Stimulated activated CD4-positive, alpha-beta T cell treated with anti-CD3 and anti-CD28 coated beads, Interleukin-12 subunit alpha, Interleukin-12 subunit beta, amount 100 ng/mL, for 4 hours (primary cell): ENCODE measurements at regions not wholly inside any gene's neighbourhood (a gene's known extent, or its start where the extent isn't known, plus 50 kb on each side); places are given as distances from the start of the nearest gene placed in this dataset.
A peak's percentile ranks its signal among the peaks of the same experiment; 100 is the strongest.

ENCODE experiments used
- DNase-seq: peaks from one replicate; pipeline ENCODE4 v3.0.0-alpha.2; 2020

DNA sequence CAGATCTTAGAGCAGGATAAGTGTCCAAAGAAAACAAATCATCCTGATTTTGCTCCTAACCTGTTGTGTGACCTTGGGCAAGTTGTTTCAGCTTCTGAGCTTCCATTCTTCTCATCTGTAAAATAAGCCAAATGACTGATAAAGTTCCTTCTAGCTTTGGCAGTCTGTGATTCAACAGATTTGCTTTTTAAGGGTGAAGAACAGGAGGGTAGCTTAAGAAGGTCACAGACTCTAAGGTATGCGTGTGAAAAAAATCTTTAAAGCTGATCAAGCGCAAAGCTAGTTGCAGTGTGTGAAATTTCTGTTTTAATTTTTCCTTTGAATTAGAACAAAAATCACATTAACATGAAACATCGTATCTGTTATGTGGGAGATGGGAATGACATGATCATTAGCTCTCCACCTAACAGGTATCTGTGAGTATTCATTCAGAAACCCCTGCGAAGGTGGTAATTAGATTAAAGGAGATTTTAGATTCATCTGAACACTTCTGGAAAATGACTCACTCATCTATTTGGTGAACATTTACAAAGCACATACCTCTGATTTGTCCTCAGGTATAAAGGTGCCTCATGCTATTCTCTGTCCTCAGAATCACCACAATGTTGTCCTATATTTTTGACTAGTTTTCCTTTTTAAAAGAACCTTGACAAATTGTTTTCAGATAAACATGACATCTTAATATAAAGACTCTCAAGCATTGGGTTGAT, 131.9 kb upstream of the CPM start:
- no peak for DNase-seq

DNA sequence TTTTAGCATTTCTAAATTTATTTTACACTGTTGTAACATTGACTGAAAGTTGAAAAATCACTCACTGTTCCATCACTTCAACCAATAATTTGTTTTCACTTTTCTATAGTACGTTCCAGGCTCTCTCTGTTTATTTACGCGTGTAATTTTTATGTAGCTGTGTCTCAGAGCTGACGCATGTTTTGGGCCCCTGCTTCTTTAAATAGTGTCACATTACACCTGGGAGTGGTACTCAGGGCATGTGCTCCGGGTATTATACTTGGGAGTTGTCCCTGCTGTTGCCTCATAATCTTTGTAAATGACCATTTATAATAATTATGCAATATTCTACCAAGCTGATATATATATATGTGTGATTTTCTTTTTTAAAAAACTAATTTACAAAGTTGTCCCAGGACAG, 132.8 kb upstream of the CPM start:
- no peak for DNase-seq

DNA sequence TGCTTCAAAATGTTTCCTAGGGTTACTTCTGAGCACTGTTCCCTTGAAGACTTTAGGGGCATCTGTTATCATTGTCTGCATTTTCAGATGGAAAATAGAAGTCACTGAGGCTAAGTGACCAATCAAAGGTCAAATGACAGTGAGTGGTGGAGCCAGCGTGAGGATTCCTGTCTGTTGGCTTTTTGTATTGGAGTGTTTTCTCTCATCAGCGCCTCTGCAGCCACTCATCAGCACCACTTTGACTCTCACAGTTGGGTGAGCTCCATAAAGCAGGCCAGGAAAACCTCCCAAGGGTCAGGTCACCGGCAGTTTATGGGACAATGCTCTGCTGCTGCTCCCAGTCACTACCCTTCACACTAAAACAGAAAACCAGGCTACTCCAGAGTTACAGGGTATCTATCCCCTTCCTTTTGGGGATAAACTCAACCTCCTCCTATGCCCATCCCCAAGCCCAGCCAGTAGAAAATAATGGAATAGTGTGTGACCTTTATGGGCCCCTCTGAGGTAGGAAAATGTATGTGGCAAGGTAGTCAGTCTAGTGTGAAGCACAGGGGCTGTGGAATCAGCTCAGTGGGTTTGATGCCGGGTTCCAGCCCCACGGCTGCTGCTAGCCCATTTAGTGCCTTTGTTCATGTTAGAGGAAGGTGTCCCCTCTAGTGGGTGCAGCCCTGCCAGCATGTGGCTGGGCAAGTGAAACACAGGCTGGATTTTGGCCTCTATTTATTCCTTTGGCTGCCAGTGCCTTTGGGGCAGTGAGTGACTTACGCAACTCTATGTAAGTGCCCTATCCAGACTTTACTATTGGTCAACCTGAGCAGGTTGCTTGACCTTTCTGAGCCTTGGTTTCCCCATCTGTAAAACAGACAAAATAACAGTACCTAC, 133.8 kb upstream of the CPM start:
- no peak for DNase-seq

DNA sequence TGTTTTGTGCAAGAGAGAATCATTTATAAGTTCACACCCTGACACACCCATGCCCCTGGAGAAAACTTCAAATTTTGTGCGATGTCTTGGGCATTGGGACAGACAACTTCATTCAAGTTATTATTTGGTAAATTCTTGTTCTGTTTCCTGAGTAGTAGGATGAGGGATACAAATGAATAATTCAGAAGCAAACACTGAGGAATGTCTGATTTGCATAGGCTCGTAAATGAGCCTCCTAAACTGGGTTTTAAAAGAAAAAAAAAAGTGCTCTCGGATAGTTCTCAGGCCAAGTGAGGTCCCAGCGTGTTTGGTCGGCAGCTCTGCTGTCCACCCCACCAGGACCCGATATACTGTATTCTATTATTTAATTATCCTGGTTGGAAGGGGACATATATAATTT, 134.7 kb upstream of the CPM start:
- DNase-seq = no peak

DNA sequence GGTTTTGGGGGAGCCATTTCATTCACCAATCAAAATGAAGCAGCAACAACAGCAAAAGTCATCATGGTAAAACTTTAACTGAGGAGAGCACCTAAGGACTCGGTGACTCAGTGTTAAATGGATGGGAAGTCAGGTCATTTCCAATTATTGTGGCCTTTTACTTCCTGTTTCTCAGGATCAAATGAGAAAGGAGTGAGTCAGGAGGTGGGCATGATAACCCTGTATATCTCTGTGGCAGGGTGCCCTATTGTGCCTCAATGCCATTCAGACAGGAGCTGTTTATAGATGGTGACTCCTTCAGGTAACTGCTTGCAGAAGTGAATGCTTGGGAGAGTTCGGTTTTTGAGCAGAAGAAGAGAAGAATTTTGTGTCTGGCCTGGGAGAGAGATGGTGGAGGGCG, 135.5 kb upstream of the CPM start:
- no peak for DNase-seq

DNA sequence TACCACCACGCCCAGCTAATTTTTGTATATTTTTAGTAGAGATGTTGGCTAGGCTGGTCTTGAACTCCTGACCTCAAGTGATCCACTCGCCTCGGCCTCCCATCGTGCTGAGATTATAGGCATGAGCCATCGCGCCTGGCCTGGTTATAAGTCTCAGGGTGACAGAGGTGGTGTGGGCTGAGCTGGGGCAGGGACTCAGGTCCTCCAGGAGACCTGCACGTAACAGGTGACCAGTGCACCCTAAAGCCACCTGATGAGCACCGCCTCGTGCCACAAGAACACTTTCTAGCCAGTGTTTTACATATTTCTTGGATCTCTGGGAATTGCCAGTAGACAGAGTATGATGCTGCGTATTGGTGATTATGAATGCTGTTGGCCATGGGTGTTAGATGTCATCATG, 136.5 kb upstream of the CPM start:
- DNase-seq = no peak

DNA sequence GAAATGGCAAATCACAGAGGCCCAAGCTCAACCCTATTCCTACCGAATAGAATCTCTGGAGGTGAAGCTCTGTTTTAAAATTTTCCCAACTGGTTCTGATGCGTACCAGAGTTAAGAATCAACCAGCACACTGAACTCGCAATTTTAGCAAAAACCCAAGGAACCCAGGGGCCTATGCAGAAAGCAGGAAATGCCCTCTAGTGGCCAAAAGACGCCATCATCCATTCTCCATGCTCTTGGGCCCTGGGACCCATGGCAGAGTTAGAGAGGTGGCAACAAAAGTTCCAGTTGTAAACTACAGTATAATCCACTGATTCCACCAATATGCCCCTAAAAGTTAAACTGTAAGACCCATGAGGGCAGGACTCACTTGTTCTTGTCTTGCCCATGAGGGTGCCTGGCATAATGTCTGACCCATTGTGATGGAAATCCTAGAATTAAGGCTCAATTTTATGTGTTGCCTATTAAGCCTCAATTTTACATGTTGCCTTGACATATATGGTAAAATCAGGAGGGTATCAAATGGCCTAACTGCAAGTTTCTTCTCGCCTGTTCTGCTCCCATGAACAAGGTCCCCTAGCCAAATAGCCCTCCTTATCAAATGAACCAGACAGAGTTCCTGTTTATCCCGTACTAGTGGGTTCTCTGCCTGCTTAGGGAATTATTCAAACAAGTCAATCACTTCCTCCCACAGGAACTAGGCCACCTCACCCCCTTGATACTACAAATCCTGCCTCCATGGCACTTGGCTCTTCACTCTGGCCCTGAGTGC, 137.5 kb upstream of the CPM start:
- DNase-seq = peak; percentile 57

DNA sequence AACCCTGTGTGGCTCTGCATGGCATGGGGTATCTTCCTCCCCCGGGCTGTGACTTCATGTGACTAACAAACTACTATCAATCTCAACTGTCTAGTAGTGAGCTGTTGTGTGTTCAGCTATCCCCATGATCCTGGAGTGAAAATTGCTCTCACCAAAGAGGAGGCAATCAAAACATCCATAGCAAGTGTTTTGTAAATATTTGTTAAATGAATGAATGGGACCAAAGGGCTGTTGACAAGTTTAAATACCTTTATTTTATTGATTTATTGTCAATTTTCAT, 138.1 kb upstream of the CPM start:
- DNase-seq = no peak

DNA sequence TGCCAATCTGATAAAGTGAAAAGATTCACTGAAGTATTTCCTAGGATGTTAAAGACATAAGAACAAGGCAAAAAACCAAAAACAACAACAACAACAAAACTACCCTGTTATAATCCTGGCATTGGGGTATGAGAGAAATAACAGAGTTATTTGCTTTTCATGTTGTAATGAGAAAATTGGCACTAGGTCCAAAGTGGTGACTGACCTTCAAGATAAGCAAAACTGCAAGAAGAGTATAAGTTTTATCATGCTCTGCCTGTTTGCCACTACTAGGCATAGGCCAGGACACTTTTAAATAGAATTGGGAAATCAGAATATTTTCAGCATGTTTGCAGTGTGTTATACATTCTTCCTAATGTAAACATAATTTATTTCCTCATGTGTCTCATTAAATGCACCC, 140.1 kb upstream of the CPM start:
- no peak for DNase-seq

DNA sequence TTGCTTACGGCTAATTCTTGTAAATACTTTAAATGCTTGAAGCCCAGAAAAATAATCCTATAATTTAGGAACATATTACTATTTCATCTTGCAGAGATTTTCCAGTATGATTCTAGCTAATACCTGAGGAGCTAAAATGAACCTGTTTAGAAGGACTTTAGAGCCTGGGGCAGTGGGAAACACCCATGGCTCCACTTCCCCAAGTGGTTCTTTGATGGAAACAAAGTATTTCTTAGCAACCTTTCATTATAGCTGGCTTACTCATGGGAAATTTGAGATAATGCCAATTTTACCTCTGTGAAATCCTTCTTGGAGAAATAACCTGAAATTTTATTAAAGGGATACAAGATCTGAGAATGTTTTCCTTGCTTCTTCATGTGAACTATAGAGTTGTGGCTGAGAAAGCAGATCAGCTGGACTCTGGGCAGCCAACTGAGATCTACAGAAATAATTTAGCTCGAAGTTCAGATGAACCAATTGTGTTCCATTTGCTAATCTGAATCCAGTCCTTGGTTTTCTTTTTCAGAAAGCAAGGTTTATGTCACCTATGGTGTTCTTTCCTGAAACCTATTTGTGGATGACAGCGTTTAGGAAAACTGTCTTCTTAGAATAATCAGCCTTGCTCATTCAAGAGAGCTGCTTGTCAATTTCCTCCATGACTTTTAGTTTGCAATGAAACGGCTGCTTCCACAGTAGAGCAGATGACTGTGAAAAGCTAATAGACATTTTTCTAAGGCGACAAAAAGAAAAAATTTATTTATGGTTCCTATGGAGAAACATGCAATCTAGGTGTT, 141.8 kb upstream of the CPM start:
- no peak for DNase-seq

DNA sequence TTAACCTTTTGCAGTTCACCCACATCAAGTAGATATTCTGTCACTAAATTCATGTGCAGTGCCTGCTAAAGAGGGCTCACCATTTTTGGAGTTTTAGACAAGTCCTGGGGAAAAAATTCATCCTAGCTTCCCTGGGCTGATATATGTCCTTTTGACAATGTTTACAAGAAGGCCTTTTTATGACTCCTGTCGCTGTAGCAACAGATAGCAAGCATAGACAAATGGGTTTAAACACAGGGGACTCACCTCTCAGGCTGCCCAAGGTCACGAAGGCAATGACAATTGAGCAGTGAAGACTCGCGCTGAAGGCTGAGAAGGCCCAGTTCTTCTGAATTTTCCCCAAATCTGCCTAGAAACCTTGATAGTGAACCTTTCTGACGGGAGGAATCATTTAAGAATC, 150.7 kb upstream of the CPM start:
- no peak for DNase-seq

DNA sequence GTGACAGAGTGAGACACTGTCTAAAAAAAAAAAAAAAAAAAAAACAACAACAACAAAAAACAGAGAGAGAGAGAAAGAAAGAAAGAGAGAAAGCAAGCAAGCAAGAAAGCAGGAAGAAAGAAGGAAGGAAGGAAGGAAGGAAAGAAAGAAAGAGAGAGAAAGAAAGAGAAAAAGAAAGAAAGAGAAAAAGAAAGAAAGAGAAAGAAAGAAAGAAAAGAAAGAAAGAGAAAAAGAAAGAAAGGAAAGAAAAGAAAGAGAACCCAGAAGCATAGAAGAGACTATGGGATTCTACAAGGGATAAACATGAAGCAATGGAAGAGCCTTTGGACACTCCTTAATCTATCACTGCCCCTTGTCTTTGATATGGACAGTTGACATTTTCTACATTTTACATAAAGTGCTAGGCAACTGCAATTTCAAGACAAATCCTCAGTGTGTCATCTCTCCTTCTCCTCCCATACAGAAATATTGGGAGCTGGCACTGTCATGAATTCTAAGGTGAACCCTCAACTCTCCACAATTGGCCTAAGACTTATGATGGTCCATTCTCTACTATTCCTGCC, 151.9 kb upstream of the CPM start:
- DNase-seq = no peak

DNA sequence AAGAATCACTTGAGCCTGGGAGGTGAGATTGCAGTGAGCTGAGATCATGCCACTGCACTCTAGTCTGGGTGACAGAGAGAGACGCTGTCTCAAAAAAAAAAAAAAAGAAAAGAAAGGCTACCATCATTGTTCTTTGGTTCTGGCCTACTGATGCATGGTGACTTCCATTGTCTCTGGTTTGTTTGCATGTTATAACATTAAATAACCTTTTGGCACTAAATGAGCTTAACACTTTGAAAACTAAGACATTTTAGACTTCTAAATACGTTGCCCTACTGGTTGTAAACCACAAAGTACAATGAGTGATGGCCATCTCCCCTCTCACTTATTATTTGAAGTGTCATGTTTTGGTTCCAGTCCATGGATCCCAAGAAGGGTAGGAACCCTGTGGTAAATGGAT, 152.9 kb upstream of the CPM start:
- DNase-seq = no peak

DNA sequence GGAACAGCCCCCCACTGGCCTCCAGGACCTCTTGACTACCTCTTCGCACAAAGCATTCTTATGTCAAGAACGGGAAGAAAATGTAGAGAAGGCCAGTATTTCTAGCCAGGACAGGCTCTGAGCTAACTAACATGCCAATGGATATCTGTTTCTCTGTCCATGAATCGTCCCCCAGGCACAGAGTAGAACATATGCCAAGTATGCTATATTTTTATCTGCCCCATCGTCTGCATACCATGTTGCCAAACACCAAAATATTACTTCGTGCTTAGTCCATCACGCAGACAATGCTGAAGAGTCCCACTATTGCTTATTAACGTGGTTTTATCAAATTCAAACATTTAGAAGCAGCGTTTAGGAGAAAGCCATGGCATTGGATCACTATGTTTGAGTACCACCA, 151.4 kb upstream of the CPSF6 start:
- no peak for DNase-seq

DNA sequence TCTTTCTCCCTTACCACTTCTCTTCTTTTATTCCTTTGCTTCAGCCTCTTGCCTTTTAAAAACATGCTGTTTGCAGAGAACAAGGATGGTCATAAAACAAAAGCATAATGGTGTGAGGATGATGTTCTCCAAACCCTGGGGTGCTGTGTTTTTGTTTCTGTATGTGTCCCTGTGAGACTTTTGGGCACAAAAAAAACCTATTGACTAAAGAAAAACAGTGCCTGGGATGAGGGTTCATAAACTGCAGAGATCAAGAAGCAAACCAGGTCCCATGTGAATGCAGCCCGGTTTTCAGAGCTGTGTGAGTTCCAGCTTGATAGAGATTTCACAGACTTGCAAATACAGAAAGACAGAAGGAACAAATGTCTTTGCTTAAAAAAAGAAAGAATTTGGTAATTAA, 148.6 kb upstream of the CPSF6 start:
- DNase-seq = no peak

DNA sequence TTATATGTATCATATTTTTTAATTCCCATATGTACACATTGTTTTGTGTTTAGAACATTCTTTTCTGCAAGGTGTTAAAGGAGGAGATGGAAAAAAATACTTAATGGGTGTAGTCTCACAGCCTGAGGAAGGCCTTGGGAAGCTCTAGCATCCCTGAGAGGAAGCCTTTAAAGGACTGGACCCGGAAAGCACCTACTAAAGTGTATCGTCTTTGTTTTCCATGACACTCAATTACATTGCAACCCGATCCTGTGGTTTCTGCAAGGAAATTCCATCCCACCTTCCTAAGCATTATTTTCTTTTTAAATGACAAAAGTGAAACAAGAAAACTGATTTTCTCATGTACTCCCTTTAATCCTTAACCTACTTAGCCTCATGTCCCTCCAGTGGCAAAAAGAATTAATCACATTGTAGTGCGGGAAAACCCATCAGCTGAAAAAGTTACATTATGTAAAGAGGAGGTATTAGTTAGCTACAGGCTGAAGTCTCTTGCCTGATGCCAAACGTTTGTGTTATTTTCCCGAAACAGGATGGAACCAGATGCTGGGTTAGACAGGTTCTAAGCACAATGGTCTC, 147.8 kb upstream of the CPSF6 start:
- DNase-seq = no peak

DNA sequence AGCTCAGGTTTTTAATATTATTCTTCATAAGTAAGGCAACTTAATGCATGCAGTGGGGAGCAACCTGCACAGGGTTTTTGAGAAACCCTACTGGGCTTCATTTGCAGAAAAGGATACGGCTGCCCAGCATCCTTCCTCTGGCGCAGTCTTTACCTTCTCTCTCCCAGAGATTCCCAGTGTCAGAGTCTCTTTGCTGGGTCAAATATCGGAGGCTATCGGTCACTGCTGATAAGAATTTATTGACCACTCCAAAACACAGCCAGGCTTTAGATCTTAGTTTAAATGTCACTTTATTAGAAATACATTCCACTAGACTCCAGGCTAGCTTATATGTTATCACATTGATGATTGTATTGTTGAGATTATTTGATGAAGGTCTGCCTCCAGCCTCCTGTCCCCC, 147.2 kb upstream of the CPSF6 start:
- no peak for DNase-seq

DNA sequence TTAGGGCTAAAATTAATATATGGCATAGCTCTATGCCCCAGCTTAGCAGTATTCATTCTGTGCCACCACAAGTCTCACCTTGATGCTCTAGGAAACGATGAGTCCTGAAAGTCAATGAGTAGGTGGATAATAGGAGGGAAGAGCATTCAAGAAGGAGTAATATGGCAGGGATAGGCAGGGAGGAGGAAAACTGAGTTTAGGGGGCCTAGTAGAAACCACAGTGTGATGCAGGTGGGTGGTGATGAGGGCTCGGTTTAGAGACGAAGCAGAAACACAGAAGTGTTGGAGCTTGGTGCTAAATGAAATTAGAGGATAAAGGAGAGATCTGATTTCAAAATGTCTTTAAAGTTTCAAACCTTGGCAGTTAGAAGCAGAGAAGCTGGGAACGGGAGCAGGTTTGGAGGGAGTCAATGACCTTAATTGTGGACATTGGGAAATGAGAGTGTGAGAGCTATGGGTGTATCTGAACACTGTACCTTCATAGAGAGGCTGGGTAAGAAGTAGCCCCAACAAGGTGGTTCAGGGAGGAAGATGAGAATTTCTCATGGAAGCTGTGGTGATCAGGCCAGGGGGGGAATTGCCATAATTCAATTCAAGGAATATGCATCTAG, 144.7 kb upstream of the CPSF6 start:
- no peak for DNase-seq

DNA sequence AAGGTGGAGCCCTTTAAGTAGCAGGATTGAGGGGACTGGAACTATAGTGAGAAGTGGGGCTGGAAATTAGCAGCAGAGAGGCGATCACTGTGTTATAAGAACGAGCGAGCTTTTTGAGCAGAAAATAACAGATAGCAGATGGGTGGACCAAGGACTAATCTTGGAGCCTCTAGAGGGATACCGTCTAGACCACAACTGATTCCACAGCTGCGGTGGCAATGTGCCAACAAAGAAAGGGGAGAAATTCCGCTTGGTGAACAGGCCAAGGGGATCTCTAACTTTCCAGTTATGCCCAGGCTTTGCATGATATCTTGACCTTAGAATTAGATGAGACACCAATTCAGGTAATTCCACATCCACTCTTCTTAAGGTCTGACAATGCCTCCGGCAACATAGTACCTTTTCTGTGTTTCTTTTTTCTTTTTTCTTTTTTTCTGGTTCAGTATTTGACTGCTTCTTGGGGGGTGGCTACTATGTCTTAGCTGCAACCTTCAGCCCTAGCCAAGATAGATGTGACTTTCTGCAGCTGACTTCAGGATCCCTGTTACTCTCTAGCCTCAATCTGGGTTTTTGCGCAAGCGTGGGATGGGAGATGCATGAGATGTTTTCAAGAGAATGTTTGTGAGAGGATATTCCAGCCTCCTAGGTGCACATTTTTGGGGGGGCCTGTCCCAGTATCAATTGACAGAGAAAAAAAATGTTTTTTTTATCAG, 143.4 kb upstream of the CPSF6 start:
- no peak for DNase-seq

DNA sequence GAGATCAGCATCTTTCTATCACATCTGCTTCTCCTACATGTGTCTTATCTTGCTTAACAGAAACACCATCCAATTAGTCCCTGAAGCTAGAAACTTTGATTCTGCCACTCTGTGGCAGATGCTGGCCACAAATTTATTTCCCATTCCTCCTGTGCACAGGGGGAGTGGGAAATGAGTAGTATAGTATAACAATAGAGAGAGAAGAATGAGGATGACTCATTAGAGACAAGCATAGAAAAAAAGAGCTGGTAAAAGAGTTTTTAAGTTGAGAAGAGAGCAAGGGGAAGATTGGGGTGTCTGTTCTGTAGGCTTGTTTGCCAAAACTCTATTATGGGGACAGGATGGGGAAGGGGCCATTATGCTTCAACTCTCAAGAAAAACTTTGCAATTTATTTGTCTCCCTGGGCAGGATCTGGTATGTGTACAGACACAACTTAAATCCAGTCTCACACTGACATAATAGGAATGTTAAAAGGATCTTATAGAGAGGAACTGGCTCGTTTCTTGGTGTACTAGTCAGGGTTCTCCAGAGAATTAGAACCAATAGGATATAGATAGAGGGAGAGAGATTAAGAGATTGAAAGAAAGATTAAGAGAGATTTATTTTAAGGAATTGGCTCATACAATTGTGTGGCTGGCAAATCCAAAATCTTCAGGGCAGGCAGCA, 142.6 kb upstream of the CPSF6 start:
- DNase-seq = no peak
